ENCODE measurements at regions not wholly inside any gene's neighbourhood (a gene's known extent, or its start where the extent isn't known, plus 50 kb on each side); places are given as distances from the start of the nearest gene placed in this dataset.

- DNase-seq, result no peak
Measured at GRCh38 chr1:4090976-4091660, 191.0 kb upstream of the C1orf174 start.

DNA sequence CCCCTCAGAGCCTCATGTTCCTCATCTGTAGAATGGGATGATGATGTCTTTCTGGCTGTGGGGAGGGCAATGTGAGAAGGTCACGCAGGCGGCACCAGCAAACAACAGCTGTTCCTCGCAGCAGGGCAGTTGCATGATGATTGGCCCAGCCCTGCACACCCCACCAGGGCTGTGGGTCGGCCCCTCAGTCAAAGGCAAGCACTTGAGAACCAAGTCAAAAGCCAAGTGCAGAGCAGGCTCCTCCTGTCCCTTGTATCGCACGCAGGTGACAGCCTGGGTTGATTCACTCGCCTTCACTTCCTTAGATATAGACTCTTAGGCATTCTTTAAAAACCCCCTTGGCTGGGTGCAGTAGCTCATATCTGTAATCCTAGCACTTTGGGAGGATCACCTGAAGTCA is 191.9 kb upstream of the C1orf174 start:
- DNase-seq, result no peak

DNA sequence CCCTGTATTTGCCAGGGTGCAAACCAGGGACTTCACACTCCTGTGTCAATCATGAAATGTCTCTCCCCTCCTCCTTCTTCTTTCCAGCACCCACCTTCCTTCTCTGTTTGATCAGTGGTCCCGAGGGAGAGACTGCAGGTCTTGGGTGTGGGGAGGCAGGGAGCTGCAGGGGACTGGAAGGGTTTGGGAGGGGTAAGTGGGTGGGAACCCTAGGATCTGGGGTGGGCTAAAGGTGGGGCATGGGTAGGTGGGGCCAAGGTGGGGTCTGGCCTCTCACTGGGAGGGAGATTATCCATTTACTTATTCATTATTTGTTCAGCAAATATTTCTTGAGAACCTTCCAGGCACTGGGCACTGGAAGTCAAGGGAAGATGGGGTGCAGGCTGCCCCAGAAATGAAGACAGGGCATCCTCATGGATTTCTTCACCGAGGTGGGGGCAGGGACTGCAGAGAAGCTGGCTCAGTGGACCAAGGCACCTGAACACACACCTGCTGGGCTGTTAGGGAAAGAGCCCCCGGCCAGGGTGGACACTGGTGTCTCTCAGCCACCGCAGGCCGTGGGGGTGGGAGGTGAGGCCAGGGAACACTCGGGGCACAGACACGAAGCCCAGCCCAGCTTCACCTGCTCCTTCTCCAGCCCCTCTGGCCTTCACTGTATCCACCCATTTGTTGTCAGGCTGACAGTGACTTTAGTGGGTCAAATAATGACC is 193.9 kb upstream of the C1orf174 start:
- DNase-seq, result no peak

DNA sequence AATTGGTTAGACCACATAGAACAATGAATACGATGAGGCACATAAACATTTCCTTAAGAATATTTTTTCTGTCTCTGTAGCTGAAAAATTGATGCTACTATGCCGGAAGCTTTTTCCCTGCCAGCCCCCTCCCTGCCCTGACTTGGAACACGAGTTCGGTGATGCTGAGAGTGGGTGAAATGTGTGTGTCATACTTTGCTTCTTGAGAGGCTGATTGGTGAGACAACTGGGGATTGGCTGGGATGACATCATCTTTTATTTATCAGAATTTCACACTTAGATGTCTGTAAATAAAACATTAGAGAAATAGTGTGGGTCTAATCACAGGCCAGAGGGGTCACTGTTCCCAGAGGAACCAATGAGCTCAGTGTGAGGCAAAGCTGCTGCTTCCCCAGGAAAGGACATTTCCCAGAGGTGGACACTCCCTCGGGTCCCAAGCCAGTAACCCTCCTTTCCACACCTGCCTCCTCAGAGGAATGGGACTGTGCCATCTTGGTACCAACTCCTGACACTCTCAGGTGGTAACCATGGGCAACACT is 195.4 kb upstream of the C1orf174 start:
- no peak for DNase-seq

- DNase-seq, result no peak
Measured at GRCh38 chr1:4101459-4102161, 201.5 kb upstream of the C1orf174 start.

- DNase-seq, result no peak
Measured at GRCh38 chr1:4105300-4105880, 205.3 kb upstream of the C1orf174 start.

DNA sequence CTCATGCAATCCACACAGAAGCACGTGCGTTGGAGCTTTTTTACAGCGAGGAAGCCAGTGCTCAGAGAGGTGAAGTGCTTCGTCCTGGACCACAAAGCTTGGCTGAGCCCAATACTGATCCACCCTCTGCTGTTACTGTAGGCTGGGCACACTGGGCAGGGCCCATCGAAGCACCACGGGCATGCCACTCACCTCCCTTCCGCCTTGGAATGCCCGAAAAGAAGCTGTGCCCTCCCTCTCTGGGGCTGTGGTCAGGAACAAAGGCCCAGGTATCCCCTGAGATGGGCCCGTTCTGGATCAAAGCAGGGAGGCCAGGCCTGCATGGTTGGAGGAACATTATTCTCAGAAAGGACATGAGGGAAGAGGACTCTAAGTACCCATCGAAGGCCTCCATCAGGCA is 206.7 kb upstream of the C1orf174 start:
- no peak for DNase-seq

GRCh38 chr1:4107291-4107690 is 207.2 kb upstream of the C1orf174 start:
- DNase-seq, result no peak

- no peak for DNase-seq
Measured at GRCh38 chr1:4108331-4108730, 208.3 kb upstream of the C1orf174 start.

- DNase-seq, result no peak
Measured at GRCh38 chr1:4108758-4109627, 208.9 kb upstream of the C1orf174 start.

DNA sequence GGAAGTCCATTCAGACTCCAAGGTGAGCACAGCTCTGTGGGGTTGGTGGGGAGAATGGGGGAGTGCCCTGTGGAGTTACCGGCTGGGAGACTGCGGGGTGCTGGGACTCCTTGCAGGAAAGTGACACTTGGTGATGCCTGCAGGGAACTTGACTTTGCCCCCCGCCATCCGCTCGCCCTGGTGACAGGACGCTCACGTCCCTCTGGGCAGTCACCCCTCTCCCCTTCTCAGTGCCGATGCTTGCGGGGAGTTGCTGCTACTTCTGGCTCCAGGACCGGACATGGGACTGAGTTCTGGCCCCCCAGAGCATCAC is 209.5 kb upstream of the C1orf174 start:
- no peak for DNase-seq

GRCh38 chr1:4110888-4111287 is 210.8 kb upstream of the C1orf174 start:
- no peak for DNase-seq

- DNase-seq, result no peak
Measured at GRCh38 chr1:4113897-4114296, 213.8 kb upstream of the C1orf174 start.

GRCh38 chr1:4115191-4115900 is 215.3 kb upstream of the C1orf174 start:
- DNase-seq, result no peak

DNA sequence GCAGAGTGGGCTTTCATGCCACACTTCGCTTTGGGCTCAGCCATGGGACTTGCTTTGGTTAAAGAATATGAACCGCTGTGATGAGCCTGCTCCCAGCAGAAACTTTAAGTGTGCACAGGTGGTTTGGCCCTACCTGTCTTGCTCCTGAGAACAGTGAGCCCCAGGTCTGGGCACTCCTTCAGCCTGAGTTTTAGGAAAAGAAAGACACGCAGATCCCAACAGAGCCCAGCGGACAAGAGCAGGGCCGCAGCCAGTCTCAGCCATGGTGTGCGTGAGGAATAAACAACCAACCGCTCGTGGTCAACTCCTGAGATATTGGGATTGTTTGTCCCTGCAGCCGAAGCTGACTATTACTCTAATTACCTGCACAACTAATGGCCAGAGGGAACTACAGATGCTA is 217.1 kb upstream of the C1orf174 start:
- no peak for DNase-seq

DNA sequence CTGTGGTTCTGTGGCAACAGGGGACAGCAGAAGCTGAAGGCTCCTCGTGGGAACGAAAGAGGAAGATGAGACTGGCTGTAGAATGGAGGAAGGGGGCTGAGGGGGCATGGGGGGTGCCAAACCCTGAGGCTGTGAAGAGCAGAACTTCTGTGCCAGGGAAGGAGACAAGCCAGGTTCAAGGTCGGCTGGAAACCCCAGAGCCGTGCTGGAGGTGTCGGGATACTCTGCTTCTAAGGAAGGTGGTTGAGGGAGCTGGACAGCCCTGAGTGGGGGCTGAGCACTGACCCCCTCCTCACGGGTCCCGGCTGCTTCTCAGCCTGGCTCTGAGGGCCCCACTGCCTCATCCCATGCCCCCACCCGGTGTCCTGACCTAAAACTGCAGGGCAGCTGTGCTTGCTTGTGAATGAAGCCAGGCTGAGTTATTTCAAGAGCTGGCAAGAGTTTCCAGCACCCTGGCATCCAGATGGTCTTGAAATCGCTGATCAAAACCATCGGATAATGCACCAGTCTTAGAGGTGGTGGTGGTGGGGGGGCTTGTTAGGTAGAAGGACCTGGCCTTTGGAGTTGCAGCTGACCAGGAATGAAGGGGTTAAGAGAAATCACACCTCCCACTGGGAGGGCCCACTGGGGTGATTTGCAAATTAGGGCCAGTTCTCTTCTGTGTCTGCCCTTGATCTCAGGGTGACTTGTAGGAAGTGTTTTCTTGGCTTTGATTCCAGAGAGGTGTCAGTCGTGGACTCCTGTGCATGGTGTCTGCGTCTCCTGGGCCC is 218.9 kb upstream of the C1orf174 start:
- no peak for DNase-seq

- no peak for DNase-seq
Measured at GRCh38 chr1:4119516-4120220, 219.6 kb upstream of the C1orf174 start.

- no peak for DNase-seq
Measured at GRCh38 chr1:4120557-4121292, 220.7 kb upstream of the C1orf174 start.

DNA sequence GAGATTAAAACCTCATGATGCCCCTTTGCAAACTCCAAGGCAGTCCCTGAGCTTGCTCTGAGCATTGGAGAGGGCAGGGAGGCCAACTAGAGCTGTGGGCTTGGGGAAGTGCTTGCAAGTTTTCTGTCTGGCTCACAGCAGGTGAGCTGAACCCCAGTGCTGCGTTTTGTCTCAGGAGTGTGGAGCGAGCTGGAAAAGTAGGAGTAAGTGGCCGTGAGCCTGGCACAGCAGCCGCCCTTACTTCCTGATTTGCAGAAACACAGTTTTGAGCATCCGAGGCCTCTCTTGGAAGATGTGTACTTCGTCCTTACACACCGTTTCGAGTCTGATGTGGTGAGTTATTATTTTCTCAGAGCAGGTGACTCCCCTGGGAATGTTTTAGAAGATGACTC is 221.2 kb upstream of the C1orf174 start:
- no peak for DNase-seq

Measured in activated naive CD4-positive, alpha-beta T cell treated with Interleukin-2 at 50 U/mL for 16 hours (primary cell).